SJCRH30 (cell line): ENCODE measurements at regions not wholly inside any gene's neighbourhood (a gene's known extent, or its start where the extent isn't known, plus 50 kb on each side); places are given as distances from the start of the nearest gene placed in this dataset.

Experiments used
- DNase-seq, 2 experiments: peaks; one replicate each; pipeline ENCODE4 v3.0.0-alpha.2; 2015 to 2020
- H3K27ac ChIP-seq: fragments of 250-450 bp; sonication (Bioruptor Pico); 2 replicates; pipeline ENCODE4 v1.5.1; 2020; ENCODE audit warnings: mild to moderate bottlenecking, moderate library complexity
- H3K27me3 ChIP-seq: fragments of 250-450 bp; sonication (Bioruptor Pico); 2 replicates; pipeline ENCODE4 v1.5.1; 2020; ENCODE audit warnings: mild to moderate bottlenecking, moderate library complexity
- H3K36me3 ChIP-seq: fragments of 250-450 bp; sonication (Bioruptor Pico); 2 replicates; pipeline ENCODE4 v1.5.1; 2020; ENCODE audit warnings: mild to moderate bottlenecking, moderate library complexity
- H3K4me1 ChIP-seq: fragments of 250-450 bp; sonication (Bioruptor Pico); 2 replicates; pipeline ENCODE4 v1.5.1; 2020; ENCODE audit warnings: mild to moderate bottlenecking, moderate library complexity
- H3K4me3 ChIP-seq: fragments of 250-450 bp; sonication (Bioruptor Pico); 2 replicates; pipeline ENCODE4 v1.5.1; 2020; ENCODE audit warnings: mild to moderate bottlenecking, moderate library complexity
- H3K9me3 ChIP-seq: fragments of 250-450 bp; sonication (Bioruptor Pico); replicated peaks from 2 replicates; pipeline ENCODE4 v1.5.1; 2020; ENCODE audit warnings: mild to moderate bottlenecking, moderate library complexity

DNA sequence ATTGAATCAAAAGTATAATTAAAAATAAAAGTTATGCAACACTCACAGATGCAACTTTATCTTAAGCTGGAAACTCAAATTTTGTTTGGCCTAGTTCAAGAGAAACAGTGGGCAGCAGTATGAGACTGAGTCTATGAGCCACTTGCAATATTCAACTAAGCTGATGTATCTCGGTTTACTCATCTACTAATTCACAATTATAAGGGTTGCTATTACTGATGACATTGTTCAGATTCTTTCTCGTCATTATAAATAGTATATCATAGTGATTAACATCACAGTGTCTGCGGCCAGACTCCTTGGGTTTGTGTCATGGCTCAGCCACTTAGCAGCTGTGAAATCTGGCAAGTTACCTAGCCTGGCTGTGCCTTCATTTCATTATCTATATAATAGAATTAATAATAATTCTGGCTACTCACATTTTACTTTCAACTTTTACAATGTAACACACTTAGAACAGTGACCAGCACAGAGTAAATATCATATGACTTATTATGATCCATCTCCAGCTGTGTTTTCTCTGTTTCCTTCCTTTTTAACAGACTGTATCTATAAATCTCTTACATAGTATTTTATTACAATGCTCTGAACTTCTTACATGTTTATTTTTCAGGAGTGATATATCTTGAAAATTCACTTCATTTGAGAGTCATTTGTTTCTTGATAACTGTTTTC, 194.3 kb upstream of the RGS18 start:
- H3K27ac ChIP-seq = peak overlapping the region; percentile 78
- no peak overlapping the region for H3K4me3 ChIP-seq
- peaks cover 10% of the 10 kb centered on the region; the same call in 1 of the 2 replicates for H3K4me1 ChIP-seq

DNA sequence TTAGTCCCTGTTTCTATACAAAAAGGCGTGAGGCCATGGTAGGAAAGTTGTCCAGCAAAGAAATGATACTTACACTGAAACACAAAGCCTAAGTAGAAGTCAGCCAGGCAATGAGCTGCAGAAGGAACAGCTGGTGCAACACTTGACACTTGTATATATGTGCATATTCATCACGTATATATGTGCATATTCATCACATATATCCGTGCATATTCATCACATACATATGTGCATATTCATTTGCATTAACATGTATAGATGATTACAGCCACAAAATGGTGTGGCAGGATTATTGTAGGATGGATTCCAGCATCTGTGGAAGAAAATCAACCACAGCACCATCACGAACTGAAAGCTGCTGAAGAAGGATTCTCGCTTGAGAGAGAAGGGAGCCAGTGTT, 189.0 kb upstream of the RGS18 start:
- Histone ChIP-seq H3K27me3 (no peaks in the 10 kb centered on the region), H3K4me3 (no peak overlapping the region), H3K4me1 (peaks cover 1% of the 10 kb centered on the region; the same call in 1 of the 2 replicates), H3K27ac (no peak overlapping the region), H3K9me3 (no peaks in the 10 kb centered on the region), H3K36me3 (no peaks in the 10 kb centered on the region)
- DNase-seq = no peak

More for the DNA sequence above, 194.3 kb upstream of the RGS18 start:
- H3K36me3 ChIP-seq = no peaks in the 10 kb centered on the region
- H3K27me3 ChIP-seq = no peaks in the 10 kb centered on the region
- H3K9me3 ChIP-seq = no peaks in the 10 kb centered on the region
- peak; percentile 6 to 12 for DNase-seq

DNA sequence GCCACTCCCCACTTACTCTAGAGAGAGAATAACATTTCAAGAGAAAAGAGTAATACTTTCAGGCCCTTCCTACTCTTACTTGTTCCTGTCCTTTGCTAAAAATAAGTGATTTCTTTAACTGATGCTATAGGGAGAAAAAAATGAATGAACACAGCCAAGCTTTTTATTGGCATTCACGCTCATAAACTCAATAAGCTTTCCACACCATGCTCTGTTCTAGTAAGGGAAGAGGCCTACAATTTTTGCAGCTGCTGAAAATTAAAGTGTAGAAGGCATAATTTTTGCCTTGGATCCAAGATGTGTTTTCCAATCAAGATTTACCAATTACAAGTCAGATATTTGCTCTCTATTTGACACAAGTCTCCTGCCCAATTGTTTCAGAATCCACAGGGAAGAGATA, 188.1 kb upstream of the RGS18 start:
- Histone ChIP-seq H3K27ac (no peak overlapping the region), H3K4me1 (no peaks in the 10 kb centered on the region), H3K27me3 (no peaks in the 10 kb centered on the region), H3K4me3 (no peak overlapping the region), H3K36me3 (no peaks in the 10 kb centered on the region), H3K9me3 (no peaks in the 10 kb centered on the region)
- no peak for DNase-seq

DNA sequence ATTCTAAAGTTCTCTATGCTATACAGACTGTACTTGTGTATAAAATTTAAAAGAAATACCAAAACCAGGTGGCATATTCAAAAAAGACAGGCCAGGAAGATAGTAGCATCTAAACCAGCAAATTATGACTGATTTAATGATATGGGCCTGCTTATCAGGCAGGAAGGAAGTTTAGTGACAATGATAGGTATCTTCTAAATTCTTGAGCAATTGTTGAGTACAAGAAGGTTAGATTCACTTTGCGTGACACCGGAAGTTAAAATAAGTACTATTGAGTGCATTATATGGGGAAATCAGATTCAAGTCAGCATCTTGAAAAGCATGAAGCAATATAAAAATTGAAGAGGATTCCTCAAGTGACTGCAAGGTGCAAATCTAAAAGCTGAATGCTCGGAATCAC, 186.8 kb upstream of the RGS18 start:
- no peaks in the 10 kb centered on the region for H3K9me3 ChIP-seq
- no peaks in the 10 kb centered on the region for H3K36me3 ChIP-seq
- DNase-seq = no peak

DNA sequence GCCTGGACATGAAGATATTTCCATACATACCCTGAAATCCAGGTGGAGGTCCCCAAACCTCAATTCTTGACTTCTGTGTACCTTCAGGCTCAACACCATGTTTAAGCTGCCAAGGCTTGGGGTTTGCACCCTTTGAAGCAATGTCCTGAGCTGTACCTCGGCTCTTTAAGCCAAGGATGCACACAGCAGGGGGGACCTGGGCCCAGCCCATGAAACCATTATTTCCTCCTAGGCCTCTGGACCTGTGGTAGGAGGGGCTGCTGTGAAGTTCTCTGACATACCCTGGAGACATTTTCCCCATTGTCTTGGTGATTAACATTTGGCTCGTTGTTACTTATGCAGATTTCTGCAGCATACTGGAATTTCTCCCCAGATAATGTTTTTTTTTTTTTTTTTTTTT, 184.3 kb upstream of the RGS18 start:
- DNase-seq = no peak
- Histone ChIP-seq H3K9me3 (no peaks in the 10 kb centered on the region), H3K27me3 (no peaks in the 10 kb centered on the region), H3K36me3 (no peaks in the 10 kb centered on the region), H3K4me1 (no peaks in the 10 kb centered on the region), H3K4me3 (no peak overlapping the region), H3K27ac (no peak overlapping the region)

More for the DNA sequence above, 186.8 kb upstream of the RGS18 start:
- Histone ChIP-seq H3K4me3 (no peak overlapping the region), H3K4me1 (no peaks in the 10 kb centered on the region), H3K27ac (no peak overlapping the region), H3K27me3 (no peaks in the 10 kb centered on the region)

DNA sequence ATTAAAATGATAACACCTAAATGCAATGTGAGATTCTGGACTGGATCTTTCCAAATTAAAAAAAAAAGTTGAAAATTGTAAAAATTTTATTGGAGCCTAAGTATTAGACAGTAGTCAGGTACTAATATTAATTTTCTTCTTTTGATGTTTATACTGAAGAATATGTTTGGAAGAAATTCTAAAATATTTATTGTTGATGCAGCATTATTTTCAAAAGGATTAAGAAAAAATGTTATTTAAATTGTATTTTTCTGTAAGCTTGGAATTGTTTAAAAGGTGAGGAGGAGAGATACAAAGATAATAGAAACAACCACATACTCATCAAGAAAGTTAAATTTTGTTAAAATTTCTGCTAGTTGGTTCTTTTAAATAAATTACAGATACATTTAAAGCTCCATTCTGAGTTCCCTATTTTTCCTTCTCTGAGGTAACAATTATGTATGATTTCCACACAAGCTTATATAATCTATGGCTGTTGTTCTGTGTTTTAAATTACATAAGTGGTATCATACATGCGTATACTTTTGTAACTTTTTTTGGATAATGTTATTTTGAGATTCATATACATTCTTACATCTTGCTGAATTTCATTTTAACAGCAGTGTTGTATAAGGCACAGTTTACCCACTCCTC, 180.3 kb upstream of the RGS18 start:
- H3K4me1 ChIP-seq = no peaks in the 10 kb centered on the region

DNA sequence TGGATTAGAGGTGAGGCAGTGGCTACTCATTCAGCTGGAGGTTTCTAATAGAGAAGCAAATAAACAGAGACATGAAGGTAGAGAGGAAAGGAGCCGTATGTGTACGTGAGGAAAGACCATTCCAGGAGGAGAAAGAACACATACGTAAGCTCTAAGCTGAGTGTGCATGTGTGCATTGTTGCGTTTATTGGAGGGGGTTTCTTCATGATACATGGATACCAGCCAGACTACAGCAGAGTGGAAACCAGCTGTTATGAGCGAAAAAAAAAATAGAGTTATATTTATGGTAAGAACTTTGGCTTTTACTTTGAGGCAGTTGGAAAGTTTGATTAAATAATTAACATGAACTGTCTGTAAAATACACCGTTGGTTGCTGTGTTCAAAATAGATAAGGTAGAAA, 173.4 kb upstream of the RGS18 start:
- H3K27me3 ChIP-seq = no peaks in the 10 kb centered on the region
- H3K9me3 ChIP-seq = no peaks in the 10 kb centered on the region
- H3K4me1 ChIP-seq = no peaks in the 10 kb centered on the region
- H3K4me3 ChIP-seq = no peak overlapping the region
- no peaks in the 10 kb centered on the region for H3K36me3 ChIP-seq
- DNase-seq = no peak
- no peak overlapping the region for H3K27ac ChIP-seq

More for the DNA sequence above, 180.3 kb upstream of the RGS18 start:
- Histone ChIP-seq H3K27ac (no peak overlapping the region), H3K36me3 (no peaks in the 10 kb centered on the region), H3K27me3 (no peaks in the 10 kb centered on the region), H3K9me3 (no peaks in the 10 kb centered on the region), H3K4me3 (no peak overlapping the region)
- DNase-seq = no peak

DNA sequence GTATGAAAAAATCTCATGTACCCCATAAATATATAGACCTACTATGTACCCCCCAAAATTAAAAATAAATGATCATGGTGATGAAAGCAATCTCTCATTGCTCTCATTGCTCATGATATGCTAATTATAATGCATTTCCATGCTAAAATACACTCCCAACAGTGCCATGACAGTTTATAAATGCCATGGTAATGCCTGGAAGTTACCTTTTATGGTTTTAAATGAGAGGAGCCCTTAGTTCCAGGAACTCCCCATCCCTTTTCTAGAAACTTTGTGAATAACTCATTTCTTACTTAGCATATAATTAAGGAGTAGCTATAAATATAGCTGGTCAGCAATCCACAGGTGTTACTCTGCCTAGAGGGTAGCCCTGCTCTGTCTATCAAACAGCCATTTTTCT, 166.1 kb upstream of the RGS18 start:
- H3K4me3 ChIP-seq = no peak overlapping the region
- no peaks in the 10 kb centered on the region for H3K9me3 ChIP-seq
- DNase-seq = no peak
- no peaks in the 10 kb centered on the region for H3K4me1 ChIP-seq
- no peak overlapping the region for H3K27ac ChIP-seq
- no peaks in the 10 kb centered on the region for H3K27me3 ChIP-seq
- H3K36me3 ChIP-seq = no peaks in the 10 kb centered on the region

DNA sequence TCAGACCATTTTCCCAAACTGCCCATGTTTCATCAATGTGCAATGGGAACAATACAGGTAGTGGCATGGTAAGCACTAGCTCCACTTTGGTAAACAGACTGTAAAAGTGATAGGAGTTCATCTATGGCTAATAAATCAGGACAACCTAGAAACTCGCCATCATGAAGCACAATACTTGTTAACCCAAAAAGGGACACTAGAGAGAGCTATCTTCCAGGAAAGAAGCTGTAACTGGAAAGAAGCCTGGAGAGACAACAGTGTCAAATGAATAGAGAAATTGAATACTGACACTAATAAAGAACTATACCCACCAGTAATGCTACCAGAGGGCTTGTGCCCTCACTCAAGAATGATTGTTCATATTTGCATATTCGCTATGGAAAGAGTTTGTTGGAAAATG, 164.7 kb upstream of the RGS18 start:
- DNase-seq = no peak
- Histone ChIP-seq H3K36me3 (no peaks in the 10 kb centered on the region), H3K27ac (no peak overlapping the region), H3K9me3 (no peaks in the 10 kb centered on the region), H3K4me3 (no peak overlapping the region), H3K27me3 (no peaks in the 10 kb centered on the region), H3K4me1 (no peaks in the 10 kb centered on the region)

DNA sequence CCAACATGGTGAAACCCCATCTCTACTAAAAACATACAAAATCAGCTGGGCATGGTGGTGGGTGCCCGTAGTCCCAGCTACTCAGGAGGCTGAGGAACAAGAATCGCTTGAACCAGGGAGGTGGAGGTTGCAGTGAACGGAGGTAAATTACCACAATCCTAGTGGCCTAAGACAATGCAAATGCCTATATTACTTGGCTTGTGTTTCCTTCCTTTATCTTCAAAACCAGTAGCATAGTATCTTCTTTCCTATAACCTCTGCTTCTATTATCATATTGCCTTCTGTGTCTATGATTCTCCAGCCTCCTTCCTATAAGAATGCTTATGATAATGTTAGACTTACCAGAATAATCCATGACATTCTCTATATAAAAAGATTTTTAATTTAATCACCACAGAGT, 156.2 kb upstream of the RGS18 start:
- H3K36me3 ChIP-seq = no peaks in the 10 kb centered on the region
- H3K4me3 ChIP-seq = no peak overlapping the region
- H3K27me3 ChIP-seq = no peaks in the 10 kb centered on the region
- H3K9me3 ChIP-seq = no peaks in the 10 kb centered on the region
- H3K4me1 ChIP-seq = no peaks in the 10 kb centered on the region
- H3K27ac ChIP-seq = no peak overlapping the region
- no peak for DNase-seq

DNA sequence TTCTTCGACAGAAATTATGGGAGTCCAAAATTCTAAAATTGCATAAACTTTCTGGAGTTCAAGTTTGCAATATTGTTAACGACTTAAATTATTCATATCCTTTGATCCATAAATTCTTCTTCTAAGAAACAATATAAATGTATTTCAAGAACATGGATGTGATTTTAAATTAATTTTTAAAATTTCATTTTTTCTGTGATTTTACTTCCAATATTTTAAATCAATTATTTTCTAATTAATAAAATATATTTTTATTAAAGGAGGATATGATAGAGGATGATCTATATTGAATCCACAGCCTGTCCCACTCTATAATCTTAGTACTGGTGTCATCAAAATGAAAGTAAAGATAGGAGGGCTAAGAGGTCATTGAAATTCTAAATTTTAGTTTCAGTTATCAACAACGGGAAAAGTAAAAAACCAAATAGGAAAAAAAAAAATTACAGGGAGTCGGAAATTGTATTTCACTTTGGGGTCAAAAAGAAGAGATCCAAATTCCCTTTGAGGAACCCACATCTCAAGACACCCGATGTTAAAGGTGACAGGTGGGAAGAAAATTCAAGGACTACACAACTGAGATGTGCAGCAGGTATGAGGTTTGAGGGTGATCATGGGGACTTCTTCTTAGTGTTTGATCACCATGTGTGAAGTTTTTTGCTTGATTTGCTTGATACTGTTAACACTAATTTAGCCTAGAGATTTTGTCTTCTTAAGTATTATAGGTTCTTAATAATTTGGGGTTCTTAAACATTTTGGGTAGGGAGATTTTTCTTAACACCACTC, 154.8 kb upstream of the RGS18 start:
- no peak overlapping the region for H3K27ac ChIP-seq
- no peaks in the 10 kb centered on the region for H3K36me3 ChIP-seq
- no peak for DNase-seq
- no peaks in the 10 kb centered on the region for H3K9me3 ChIP-seq
- H3K4me3 ChIP-seq = no peak overlapping the region
- H3K4me1 ChIP-seq = no peaks in the 10 kb centered on the region
- H3K27me3 ChIP-seq = no peaks in the 10 kb centered on the region

DNA sequence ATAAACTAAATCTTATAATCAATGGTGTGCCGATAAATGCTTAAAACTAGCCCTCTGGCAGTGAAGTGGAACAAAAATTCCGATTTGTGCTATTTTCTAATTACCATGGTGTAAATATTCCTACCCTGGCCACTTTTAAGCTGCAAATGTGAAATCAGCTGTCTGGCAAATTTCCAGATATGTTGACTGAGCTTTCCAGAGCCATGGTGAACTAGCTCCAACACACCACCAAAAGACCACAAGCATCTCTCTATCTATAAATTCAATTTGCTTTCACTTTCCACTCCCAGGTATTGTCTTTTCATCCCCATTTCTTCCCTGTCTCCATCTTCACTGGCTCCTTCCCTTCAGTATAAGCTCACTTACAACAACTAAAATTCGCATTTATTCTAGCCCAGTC, 152.3 kb upstream of the RGS18 start:
- H3K4me1 ChIP-seq = no peaks in the 10 kb centered on the region
- H3K36me3 ChIP-seq = no peaks in the 10 kb centered on the region

DNA sequence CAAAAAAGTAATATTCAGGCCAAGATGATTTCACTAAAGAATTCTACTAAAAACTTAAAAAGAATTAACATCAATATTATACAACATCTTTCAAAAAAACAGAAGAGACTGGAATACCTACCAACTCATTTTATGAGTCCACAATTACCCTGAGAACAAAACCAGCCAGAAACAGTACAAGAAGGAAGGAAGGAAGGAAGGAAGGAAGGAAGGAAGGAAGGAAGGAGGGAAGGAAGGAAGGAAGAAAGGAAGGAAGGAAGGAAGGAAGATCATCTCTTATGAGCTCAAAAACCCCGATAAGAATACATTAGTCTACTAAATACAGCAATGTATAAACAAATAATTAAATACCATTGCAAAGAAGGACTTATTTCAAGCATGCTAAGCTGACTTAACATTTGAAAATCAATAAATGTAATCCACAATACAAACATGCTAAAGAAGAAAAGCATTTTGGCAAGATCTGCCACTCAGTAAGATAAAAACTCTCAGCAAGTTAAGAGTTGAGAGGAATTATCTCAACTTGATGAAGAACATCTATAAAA, 149.9 kb upstream of the RGS18 start:
- Histone ChIP-seq H3K36me3 (no peaks in the 10 kb centered on the region), H3K4me3 (no peak overlapping the region), H3K27ac (no peak overlapping the region), H3K9me3 (no peaks in the 10 kb centered on the region), H3K27me3 (no peaks in the 10 kb centered on the region), H3K4me1 (no peaks in the 10 kb centered on the region)
- DNase-seq = no peak

More for the DNA sequence above, 152.3 kb upstream of the RGS18 start:
- Histone ChIP-seq H3K4me3 (no peak overlapping the region), H3K27ac (no peak overlapping the region), H3K9me3 (no peaks in the 10 kb centered on the region), H3K27me3 (no peaks in the 10 kb centered on the region)
- DNase-seq = no peak

DNA sequence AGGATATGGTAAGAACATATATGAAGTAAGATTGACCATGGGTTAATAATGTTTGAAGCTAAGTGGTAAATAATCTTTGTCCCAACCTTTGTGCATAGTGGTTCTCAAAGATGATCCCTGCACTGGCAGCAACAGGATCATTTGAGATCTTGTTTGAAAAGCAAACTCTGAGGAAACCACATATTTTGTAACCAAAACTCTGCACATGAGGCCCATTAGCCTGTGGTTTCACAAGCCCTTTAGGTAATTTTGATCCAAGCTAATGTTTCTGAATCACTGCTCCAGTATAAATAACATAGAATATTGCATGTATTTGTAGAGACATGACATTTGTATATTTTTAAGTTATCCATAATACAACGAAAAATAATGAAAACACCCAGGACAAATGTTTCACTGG, 147.9 kb upstream of the RGS18 start:
- no peak for DNase-seq
- Histone ChIP-seq H3K36me3 (no peaks in the 10 kb centered on the region), H3K9me3 (no peaks in the 10 kb centered on the region), H3K27ac (no peak overlapping the region), H3K4me1 (no peaks in the 10 kb centered on the region), H3K4me3 (no peak overlapping the region), H3K27me3 (no peaks in the 10 kb centered on the region)

DNA sequence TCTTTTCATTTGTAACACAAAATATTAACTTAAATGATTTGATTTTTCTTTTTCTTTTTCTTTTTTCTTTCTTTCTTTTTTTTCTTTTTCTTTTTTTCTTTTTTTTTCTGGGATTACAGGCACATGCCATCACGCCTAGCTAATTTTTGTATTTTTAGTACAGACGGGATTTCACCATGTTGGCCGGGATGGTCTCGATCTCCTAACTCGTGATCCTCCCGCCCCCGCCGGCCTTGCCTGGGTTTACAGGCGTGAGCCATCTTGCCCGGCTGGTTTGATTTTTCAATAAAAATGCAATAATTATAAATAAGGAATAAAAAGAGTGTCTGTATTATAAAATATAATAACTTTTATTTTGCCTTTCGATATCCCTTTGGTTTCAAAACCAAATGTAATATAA, 146.7 kb upstream of the RGS18 start:
- no peak for DNase-seq
- Histone ChIP-seq H3K27me3 (no peaks in the 10 kb centered on the region), H3K9me3 (no peaks in the 10 kb centered on the region), H3K27ac (no peak overlapping the region), H3K4me1 (no peaks in the 10 kb centered on the region), H3K36me3 (no peaks in the 10 kb centered on the region), H3K4me3 (no peak overlapping the region)
